Erythroblast (primary cell): ENCODE measurements at regions not wholly inside any gene's neighbourhood (a gene's known extent, or its start where the extent isn't known, plus 50 kb on each side); places are given as distances from the start of the nearest gene placed in this dataset.

ENCODE experiments used
- GATA1 ChIP-seq: IDR thresholded peaks from 2 replicates; pipeline ENCODE4 v1.6.1; 2011; ENCODE audit warnings: low read depth, mild to moderate bottlenecking, control low read depth, low read length, moderate library complexity
- POLR2A ChIP-seq: IDR thresholded peaks from 2 replicates; pipeline ENCODE4 v1.6.1; 2011; ENCODE audit warnings: mild to moderate bottlenecking, low read length

DNA sequence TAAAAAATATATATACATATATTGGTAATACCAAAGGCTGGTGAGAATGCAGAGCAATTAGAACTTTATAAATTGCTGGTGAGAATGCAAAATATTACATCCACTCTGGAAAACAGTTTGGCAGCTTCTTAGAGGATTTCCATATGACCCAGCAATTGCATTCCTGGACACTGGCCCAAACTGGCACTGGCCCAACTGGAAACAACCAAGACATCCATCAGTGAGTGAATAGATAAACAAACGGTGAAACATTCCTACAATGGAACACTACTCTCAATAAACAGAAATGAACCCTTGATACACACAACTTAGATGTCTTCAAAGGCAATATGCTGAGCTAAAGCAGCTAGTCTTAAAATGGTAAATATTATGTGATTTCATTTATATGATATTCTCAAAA lies 524.2 kb downstream of the IQCM start:
- TF ChIP-seq GATA1 (no peak), POLR2A (no peak)
